ENCODE measurements at regions not wholly inside any gene's neighbourhood (a gene's known extent, or its start where the extent isn't known, plus 50 kb on each side); places are given as distances from the start of the nearest gene placed in this dataset.

DNA sequence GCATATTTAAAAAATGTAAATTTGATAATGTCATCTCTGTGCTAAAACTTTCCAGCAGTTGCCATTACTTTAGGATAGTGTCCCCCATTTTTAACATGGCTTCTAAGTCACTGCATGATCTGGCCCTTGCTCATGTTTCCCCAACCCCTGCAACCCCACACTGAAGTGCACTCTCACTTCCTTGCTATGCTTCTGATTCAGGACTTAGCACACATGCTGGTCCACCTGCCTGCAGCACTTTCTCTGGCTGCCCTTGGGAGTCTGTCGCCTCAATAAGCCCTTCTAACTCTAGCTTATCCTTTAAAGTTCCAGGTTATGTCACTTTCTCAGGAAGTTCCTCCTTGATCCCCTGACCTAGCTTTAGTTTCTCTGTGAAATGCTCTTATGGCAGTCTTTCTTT lies 241.0 kb downstream of the POSTN start:
- H3K4me3 Mint-ChIP-seq, result no peak overlapping the region
- no peak for DNase-seq (ENCODE audit: low spot score)
- H3K9me3 Mint-ChIP-seq, result no peaks in the 10 kb centered on the region
- H3K9me2 ChIP-seq (ENCODE audit: insufficient read depth), result peaks cover 3% of the 10 kb centered on the region; the same call in 1 of the 2 replicates
- H3K27me3 ChIP-seq (ENCODE audit: insufficient read depth), result no peaks in the 10 kb centered on the region
- H3K4me1 Mint-ChIP-seq, result peaks cover 2% of the 10 kb centered on the region; the same call in 1 of the 3 replicates
- no peak overlapping the region for H3K4me2 ChIP-seq
- TF ChIP-seq JUNB (IDR thresholded peaks at IDR 0.05; ENCODE audit: unreplicated experiment), result no peak
- TF ChIP-seq POLR2AphosphoS5 (IDR thresholded peaks at IDR 0.05; ENCODE audit: low read depth), result no peak
- TF ChIP-seq ZNF462 (CRISPR knock-in tag; IDR thresholded peaks at IDR 0.05), result no peak
- no peaks in the 10 kb centered on the region for H3F3A ChIP-seq (replicated peaks; ENCODE audit: low read depth)
- no peak overlapping the region for H3K4me3 ChIP-seq
- no peaks in the 10 kb centered on the region for H3K27me3 Mint-ChIP-seq (ENCODE audit: insufficient read depth, low read depth, poor library complexity)
- no peak overlapping the region for H3K27ac Mint-ChIP-seq
- H3K36me3 ChIP-seq (ENCODE audit: insufficient read depth), result no peaks in the 10 kb centered on the region
- no peak for ATAC-seq
- no peaks in the 10 kb centered on the region for H4K20me1 ChIP-seq (replicated peaks; ENCODE audit: insufficient read depth)
- H2AFZ ChIP-seq, result 0 out of 2 replicates have a peak overlapping the region, but pooled peaks have one; percentile 33
- no peak overlapping the region for H3K27ac ChIP-seq (ENCODE audit: low read depth)
- no peaks in the 10 kb centered on the region for H3K79me2 ChIP-seq (replicated peaks; ENCODE audit: insufficient read depth)
- no peaks in the 10 kb centered on the region for H3K36me3 Mint-ChIP-seq (ENCODE audit: low read depth)
- H3K4me1 ChIP-seq (ENCODE audit: insufficient read depth), result no peaks in the 10 kb centered on the region

DNA sequence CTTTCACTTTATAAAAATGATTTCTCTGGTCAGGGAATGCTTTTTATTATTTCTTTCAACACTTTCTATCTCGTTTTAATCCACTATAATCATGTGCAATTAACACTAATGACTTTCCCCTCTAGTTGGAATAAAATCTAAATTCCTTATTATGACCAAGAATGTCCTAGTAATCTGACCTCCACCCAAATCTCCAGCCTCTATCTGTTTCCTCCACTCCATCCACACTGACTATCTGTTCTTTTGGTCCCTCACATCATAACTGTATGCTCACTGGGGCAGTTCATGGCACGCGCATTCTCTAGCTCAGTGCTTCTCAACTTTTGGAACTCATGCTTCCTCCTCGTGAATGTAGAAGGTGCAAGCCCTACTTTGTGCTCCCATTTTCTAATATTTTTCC lies 244.7 kb downstream of the POSTN start:
- Mint-ChIP-seq H3K4me3 (no peak overlapping the region), H3K27ac (no peak overlapping the region), H3K9me3 (no peaks in the 10 kb centered on the region), H3K27me3 (ENCODE audit: insufficient read depth, low read depth, poor library complexity) (no peaks in the 10 kb centered on the region), H3K36me3 (ENCODE audit: low read depth) (no peaks in the 10 kb centered on the region), H3K4me1 (peaks cover 2% of the 10 kb centered on the region; the same call in 1 of the 3 replicates)
- Histone ChIP-seq H3K27me3 (ENCODE audit: insufficient read depth) (no peaks in the 10 kb centered on the region), H3F3A (replicated peaks; ENCODE audit: low read depth) (no peaks in the 10 kb centered on the region), H4K20me1 (replicated peaks; ENCODE audit: insufficient read depth) (no peaks in the 10 kb centered on the region), H3K27ac (ENCODE audit: low read depth) (no peak overlapping the region), H3K4me2 (no peak overlapping the region), H3K36me3 (ENCODE audit: insufficient read depth) (no peaks in the 10 kb centered on the region), H3K79me2 (replicated peaks; ENCODE audit: insufficient read depth) (no peaks in the 10 kb centered on the region), H3K9me2 (ENCODE audit: insufficient read depth) (peaks cover 3% of the 10 kb centered on the region; the same call in 1 of the 2 replicates), H3K4me1 (ENCODE audit: insufficient read depth) (no peaks in the 10 kb centered on the region), H2AFZ (no peak overlapping the region), H3K4me3 (no peak overlapping the region)
- DNase-seq (ENCODE audit: low spot score) (no peak), ATAC-seq (no peak)
- TF ChIP-seq NANOG (IDR thresholded peaks at IDR 0.05; ENCODE audit: borderline replicate concordance), result no peak
- TF ChIP-seq, protein P1, sequence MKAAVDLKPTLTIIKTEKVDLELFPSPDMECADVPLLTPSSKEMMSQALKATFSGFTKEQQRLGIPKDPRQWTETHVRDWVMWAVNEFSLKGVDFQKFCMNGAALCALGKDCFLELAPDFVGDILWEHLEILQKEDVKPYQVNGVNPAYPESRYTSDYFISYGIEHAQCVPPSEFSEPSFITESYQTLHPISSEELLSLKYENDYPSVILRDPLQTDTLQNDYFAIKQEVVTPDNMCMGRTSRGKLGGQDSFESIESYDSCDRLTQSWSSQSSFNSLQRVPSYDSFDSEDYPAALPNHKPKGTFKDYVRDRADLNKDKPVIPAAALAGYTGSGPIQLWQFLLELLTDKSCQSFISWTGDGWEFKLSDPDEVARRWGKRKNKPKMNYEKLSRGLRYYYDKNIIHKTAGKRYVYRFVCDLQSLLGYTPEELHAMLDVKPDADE (IDR thresholded peaks at IDR 0.05), result no peak
- no peak for TF ChIP-seq EZH2phosphoT487 (IDR thresholded peaks at IDR 0.05; ENCODE audit: unreplicated experiment)
- TF ChIP-seq JUNB (IDR thresholded peaks at IDR 0.05; ENCODE audit: unreplicated experiment), result no peak
- TF ChIP-seq CREB1 (CRISPR knock-in tag; IDR thresholded peaks at IDR 0.05; ENCODE audit: low read depth), result no peak
- TF ChIP-seq ZNF114 (CRISPR knock-in tag; IDR thresholded peaks at IDR 0.05), result no peak
- no peak for TF ChIP-seq STAT1 (IDR thresholded peaks at IDR 0.05; ENCODE audit: unreplicated experiment)

Measured in GM23338 (cell line).